ENCODE measurements at regions not wholly inside any gene's neighbourhood (a gene's known extent, or its start where the extent isn't known, plus 50 kb on each side); places are given as distances from the start of the nearest gene placed in this dataset.

GRCh38 chr7:86470763-86471162 lies 172.9 kb upstream of the GRM3 start:
- no peaks in the 10 kb centered on the region for H3K9me3 ChIP-seq (ENCODE audit: control insufficient read depth in 1 of 2, insufficient read depth in 1 of 2, low read length in 2 of 2)
- H3K36me3 ChIP-seq (ENCODE audit: insufficient read depth, low read length), result no peaks in the 10 kb centered on the region
- H3K27ac Mint-ChIP-seq, result no peak overlapping the region
- H3K9me3 Mint-ChIP-seq, result no peaks in the 10 kb centered on the region
- no peaks in the 10 kb centered on the region for H3K27me3 Mint-ChIP-seq
- no peak for DNase-seq
- intact Hi-C loops (cut with DNase I, micrococcal nuclease), result no loop called here
- no peak overlapping the region for H3K27ac ChIP-seq (ENCODE audit: low read depth in 1 of 2, low read length in 2 of 2)
- TF ChIP-seq CTCF (IDR thresholded peaks at IDR 0.05), result no peak
- H3K4me1 Mint-ChIP-seq (ENCODE audit: low read depth), result no peaks in the 10 kb centered on the region
- CTCF ChIA-PET, result no interaction called here
- H3K4me1 ChIP-seq (ENCODE audit: insufficient read depth, low read length), result no peaks in the 10 kb centered on the region
- POLR2A ChIA-PET, result no interaction called here
- no peaks in the 10 kb centered on the region for H3K36me3 Mint-ChIP-seq (ENCODE audit: low read depth)
- no peak overlapping the region for H3K4me3 Mint-ChIP-seq
- H3K27me3 ChIP-seq (ENCODE audit: control insufficient read depth in 1 of 2, insufficient read depth in 2 of 2, low read length in 2 of 2), result no peaks in the 10 kb centered on the region
- no peak overlapping the region for H3K4me3 ChIP-seq (ENCODE audit: low read length)
- ATAC-seq (ENCODE audit: poor library complexity), result no peak

- ATAC-seq (ENCODE audit: poor library complexity), result no peak
- CTCF ChIA-PET, result interaction anchor here (0.6 to 0.8 kb wide), 2 partner anchors 13 to 1697 kb away, joined by 3 read pairs; no protein-coding TSS in a partner anchor
- no peaks in the 10 kb centered on the region for H3K4me1 Mint-ChIP-seq (ENCODE audit: low read depth)
- peak; percentile 22 for TF ChIP-seq CTCF (IDR thresholded peaks at IDR 0.05)
- Histone ChIP-seq H3K27me3 (ENCODE audit: control insufficient read depth in 1 of 2, insufficient read depth in 2 of 2, low read length in 2 of 2) (no peaks in the 10 kb centered on the region), H3K4me1 (ENCODE audit: insufficient read depth, low read length) (no peaks in the 10 kb centered on the region), H3K4me3 (ENCODE audit: low read length) (no peak overlapping the region), H3K9me3 (ENCODE audit: control insufficient read depth in 1 of 2, insufficient read depth in 1 of 2, low read length in 2 of 2) (no peaks in the 10 kb centered on the region), H3K27ac (ENCODE audit: low read depth in 1 of 2, low read length in 2 of 2) (no peak overlapping the region), H3K36me3 (ENCODE audit: insufficient read depth, low read length) (no peaks in the 10 kb centered on the region)
- peak in 5 of 14 experiments; percentile 3 to 55 (median 26) for DNase-seq
- H3K27ac Mint-ChIP-seq, result no peak overlapping the region
- POLR2A ChIA-PET, result no interaction called here
- H3K27me3 Mint-ChIP-seq, result no peaks in the 10 kb centered on the region
- intact Hi-C loops (cut with DNase I, micrococcal nuclease), result no loop called here
- H3K36me3 Mint-ChIP-seq (ENCODE audit: low read depth), result no peaks in the 10 kb centered on the region
- no peak overlapping the region for H3K4me3 Mint-ChIP-seq
- no peaks in the 10 kb centered on the region for H3K9me3 Mint-ChIP-seq
Observed at GRCh38 chr7:86469680-86470295, 173.9 kb upstream of the GRM3 start.

- no peaks in the 10 kb centered on the region for H3K9me3 Mint-ChIP-seq
- H3K9me3 ChIP-seq (ENCODE audit: control insufficient read depth in 1 of 2, insufficient read depth in 1 of 2, low read length in 2 of 2), result peaks cover 0 to 3% of the 10 kb centered on the region in 2 experiments
- DNase-seq (no peak), ATAC-seq (ENCODE audit: poor library complexity) (no peak)
- POLR2A ChIA-PET, result no interaction called here
- H3K27me3 ChIP-seq (ENCODE audit: control insufficient read depth in 1 of 2, insufficient read depth in 2 of 2, low read length in 2 of 2), result no peaks in the 10 kb centered on the region
- H3K4me1 ChIP-seq (ENCODE audit: insufficient read depth, low read length), result no peaks in the 10 kb centered on the region
- intact Hi-C loops (cut with DNase I, micrococcal nuclease), result no loop called here
- no peak for TF ChIP-seq CTCF (IDR thresholded peaks at IDR 0.05)
- H3K4me3 ChIP-seq (ENCODE audit: low read length), result no peak overlapping the region
- H3K4me1 Mint-ChIP-seq (ENCODE audit: low read depth), result no peaks in the 10 kb centered on the region
- CTCF ChIA-PET, result no interaction called here
- H3K4me3 Mint-ChIP-seq, result no peak overlapping the region
- no peak overlapping the region for H3K27ac Mint-ChIP-seq
- no peaks in the 10 kb centered on the region for H3K36me3 ChIP-seq (ENCODE audit: insufficient read depth, low read length)
- no peaks in the 10 kb centered on the region for H3K36me3 Mint-ChIP-seq (ENCODE audit: low read depth)
- H3K27ac ChIP-seq (ENCODE audit: low read depth in 1 of 2, low read length in 2 of 2), result no peak overlapping the region
- no peaks in the 10 kb centered on the region for H3K27me3 Mint-ChIP-seq
Observed at GRCh38 chr7:86454753-86455152, 189.0 kb upstream of the GRM3 start.

All from CD4-positive, alpha-beta T cell (primary cell).